H1 (cell line): ENCODE measurements at regions not wholly inside any gene's neighbourhood (a gene's known extent, or its start where the extent isn't known, plus 50 kb on each side); places are given as distances from the start of the nearest gene placed in this dataset.

Source experiments
- CTCF ChIA-PET: fragments of 300-600 bp; sonication (Branson Sonifier 250); formaldehyde crosslinking; loops from one replicate; lab custom pipeline; 2021; ENCODE audit not compliant: partially characterized antibody; lab: Charles Lee
- POLR2A ChIA-PET: fragments of 300-600 bp; sonication (Branson Sonifier 250); formaldehyde crosslinking; loops from one replicate; lab custom pipeline; 2021; ENCODE audit warnings: inconsistent platforms; ENCODE audit not compliant: partially characterized antibody; lab: Charles Lee
- DNase-seq, 2 experiments: peaks; one replicate each; pipeline versions ENCODE4 v3.0.0 to v3.0.0-alpha.2; 2010 to 2022; ENCODE audit warnings: low spot score in 2 of 2, low read depth in 1 of 2, mixed read lengths in 1 of 2
- FAIRE-seq: peaks from 2 replicates; lab custom pipeline; 2011; peaks lifted over from hg19 to GRCh38; lab: Jason Lieb, UNC
- H2AFZ ChIP-seq: 2 replicates; pipeline ENCODE4 v1.8.1; 2012; ENCODE audit warnings: low read length, inconsistent platforms
- H2AK5ac ChIP-seq: 2 replicates; pipeline ENCODE4 v1.6.1; 2013; ENCODE audit warnings: low read depth, low read length
- H2BK120ac ChIP-seq: replicated peaks from 2 replicates; pipeline ENCODE3; 2013; ENCODE audit warnings: low read depth, low read length, inconsistent platforms
- H2BK12ac ChIP-seq: 2 replicates; pipeline ENCODE4 v1.6.1; 2013; ENCODE audit warnings: low read depth, low read length
- H2BK15ac ChIP-seq: 2 replicates; pipeline ENCODE4 v1.6.1; 2013; ENCODE audit warnings: low read length
- H2BK20ac ChIP-seq: 2 replicates; pipeline ENCODE4 v1.6.1; 2013; ENCODE audit warnings: low read length
- H2BK5ac ChIP-seq: 2 replicates; pipeline ENCODE4 v1.6.1; 2013; ENCODE audit warnings: low read depth, low read length
- H3K14ac ChIP-seq: 2 replicates; pipeline ENCODE4 v1.6.1; 2013; ENCODE audit warnings: inconsistent platforms; ENCODE audit not compliant: insufficient read length
- H3K18ac ChIP-seq: 2 replicates; pipeline ENCODE4 v1.6.1; 2013; ENCODE audit warnings: low read length; ENCODE audit errors: extremely low read depth
- H3K23ac ChIP-seq: 2 replicates; pipeline ENCODE4 v1.6.1; 2013; ENCODE audit warnings: inconsistent platforms; ENCODE audit not compliant: insufficient read length
- H3K23me2 ChIP-seq: 2 replicates; pipeline ENCODE4 v1.6.1; 2013; ENCODE audit warnings: low read depth, low read length
- H3K27ac ChIP-seq: 2 replicates; pipeline ENCODE4 v1.6.1; 2011; ENCODE audit warnings: low read depth, low read length, inconsistent platforms
- H3K27me3 ChIP-seq, 4 experiments: replicated peaks in 1 of 4; 1 replicate in 1 of 4; 2 replicates in 3 of 4; pipeline versions ENCODE4 v1.6.1 to v1.8.1; 2011 to 2013; ENCODE audit warnings: low read length in 3 of 4, mild to moderate bottlenecking in 3 of 4, inconsistent platforms in 2 of 4, mixed read lengths in 2 of 4, moderate library complexity in 1 of 4; ENCODE audit not compliant: control insufficient read depth in 3 of 4, insufficient read depth in 3 of 4; ENCODE audit errors: extremely low read depth in 1 of 4
- H3K36me3 ChIP-seq, 4 experiments: 2 replicates each; pipeline versions ENCODE4 v1.6.1 to v1.8.1; 2011 to 2013; ENCODE audit warnings: mild to moderate bottlenecking in 4 of 4, low read length in 3 of 4, moderate library complexity in 2 of 4, control low read depth in 1 of 4, inconsistent platforms in 1 of 4; ENCODE audit not compliant: insufficient read depth in 4 of 4, control insufficient read depth in 2 of 4
- H3K4ac ChIP-seq: replicated peaks from 2 replicates; pipeline ENCODE3; 2013; ENCODE audit warnings: low read length, low read depth, mixed read lengths, inconsistent platforms; ENCODE audit not compliant: insufficient read length
- H3K4me1 ChIP-seq, 4 experiments: replicated peaks in 1 of 4; 1 replicate in 1 of 4; 2 replicates in 3 of 4; pipeline versions ENCODE4 v1.6.1 to v1.8.1; 2011 to 2013; ENCODE audit warnings: low read length in 3 of 4, inconsistent platforms in 2 of 4, mixed read lengths in 1 of 4; ENCODE audit not compliant: insufficient read depth in 4 of 4, control insufficient read depth in 3 of 4
- H3K4me2 ChIP-seq, 2 experiments: 2 replicates each; pipeline versions ENCODE4 v1.6.1 to v1.8.1; 2011 to 2013; ENCODE audit warnings: low read depth in 2 of 2, low read length in 2 of 2, control low read depth in 1 of 2, inconsistent platforms in 1 of 2, mild to moderate bottlenecking in 1 of 2; ENCODE audit not compliant: insufficient read depth in 1 of 2
- H3K4me3 ChIP-seq, 4 experiments: fragments of 200-600, 300-600 bp in 1 of 4; sonication (generic), shearing (Covaris generic), sonication (Bioruptor Twin) in 1 of 4; 2 replicates each; pipeline versions ENCODE4 v1.5.1 to v1.8.1; 2011 to 2016; ENCODE audit warnings: low read length in 4 of 4, low read depth in 3 of 4, control low read depth in 2 of 4, inconsistent platforms in 2 of 4, mild to moderate bottlenecking in 2 of 4, mixed read lengths in 1 of 4, moderate library complexity in 1 of 4; ENCODE audit not compliant: insufficient read depth in 2 of 4; ENCODE audit errors: extremely low read depth in 1 of 4
- H3K56ac ChIP-seq: replicated peaks from 2 replicates; pipeline ENCODE3; 2013; ENCODE audit warnings: low read depth, mild to moderate bottlenecking, mixed read lengths, low read length, inconsistent platforms; ENCODE audit not compliant: insufficient read length
- H3K79me1 ChIP-seq: 2 replicates; pipeline ENCODE4 v1.6.1; 2013; ENCODE audit warnings: low read depth, low read length, control low read depth
- H3K79me2 ChIP-seq, 2 experiments: 2 replicates each; pipeline versions ENCODE4 v1.6.1 to v1.8.1; 2012 to 2013; ENCODE audit warnings: low read length in 2 of 2, mild to moderate bottlenecking in 2 of 2, inconsistent platforms in 1 of 2; ENCODE audit not compliant: insufficient read depth in 2 of 2, control insufficient read depth in 1 of 2
- H3K9ac ChIP-seq, 4 experiments: replicated peaks in 1 of 4; 1 replicate in 1 of 4; 2 replicates in 3 of 4; pipeline versions ENCODE4 v1.6.1 to v1.8.1; 2011 to 2013; ENCODE audit warnings: low read depth in 3 of 4, low read length in 3 of 4, control low read depth in 2 of 4, mild to moderate bottlenecking in 2 of 4, moderate library complexity in 2 of 4, inconsistent platforms in 1 of 4; ENCODE audit errors: extremely low read depth in 1 of 4
- H3K9me3 ChIP-seq, 2 experiments: 2 replicates each; pipeline versions ENCODE4 v1.6.1 to v1.8.1; 2012 to 2013; ENCODE audit warnings: mild to moderate bottlenecking in 2 of 2, moderate library complexity in 2 of 2, control low read depth in 1 of 2, inconsistent platforms in 1 of 2, low read depth in 1 of 2, low read length in 1 of 2, mixed read lengths in 1 of 2; ENCODE audit not compliant: insufficient read depth in 2 of 2
- H4K20me1 ChIP-seq, 2 experiments: replicated peaks in 1 of 2; 2 replicates each; pipeline versions ENCODE3 to v1.8.1; 2011 to 2013; ENCODE audit warnings: inconsistent platforms in 2 of 2, low read length in 2 of 2, mild to moderate bottlenecking in 1 of 2; ENCODE audit not compliant: insufficient read depth in 2 of 2, control insufficient read depth in 1 of 2
- H4K5ac ChIP-seq: 2 replicates; pipeline ENCODE4 v1.6.1; 2013; ENCODE audit warnings: low read length, low read depth, mixed read lengths, inconsistent platforms; ENCODE audit not compliant: insufficient read length
- H4K8ac ChIP-seq: 2 replicates; pipeline ENCODE4 v1.8.0; 2013; ENCODE audit warnings: mild to moderate bottlenecking, moderate library complexity, low read length, inconsistent platforms; ENCODE audit not compliant: insufficient read depth; ENCODE audit errors: extremely low read depth
- H4K91ac ChIP-seq: replicated peaks from 2 replicates; pipeline ENCODE3; 2013; ENCODE audit warnings: low read length, mixed read lengths, inconsistent platforms; ENCODE audit not compliant: insufficient read length
- ATF3 ChIP-seq: IDR thresholded peaks from 2 replicates; pipeline ENCODE4 v1.6.1; 2011; ENCODE audit warnings: low read depth, mild to moderate bottlenecking, low read length; ENCODE audit not compliant: insufficient read depth
- BACH1 ChIP-seq: IDR thresholded peaks from 2 replicates; pipeline ENCODE4 v1.6.1; 2012; ENCODE audit warnings: low read length, improper control_type of control experiment
- CBX8 ChIP-seq: fragments of 300-800, 300-1000 bp; sonication (generic); IDR thresholded peaks from 2 replicates; pipeline ENCODE4 v1.7.1; 2016; ENCODE audit warnings: low read depth, low read length, borderline replicate concordance
- EP300 ChIP-seq, 2 experiments: IDR thresholded peaks; 1 replicate in 1 of 2; 2 replicates in 1 of 2; pipeline ENCODE4 v1.6.1; 2011 to 2012; ENCODE audit warnings: low read depth in 2 of 2, low read length in 2 of 2, mild to moderate bottlenecking in 2 of 2, borderline replicate concordance in 1 of 2, inconsistent platforms in 1 of 2, moderate library complexity in 1 of 2
- FOSL1 ChIP-seq: IDR thresholded peaks from 2 replicates; pipeline ENCODE4 v1.6.1; 2011; ENCODE audit warnings: mild to moderate bottlenecking, low read depth, low read length, moderate library complexity; ENCODE audit not compliant: insufficient read depth
- GTF2F1 ChIP-seq: IDR thresholded peaks from 2 replicates; pipeline ENCODE4 v1.6.1; 2012; ENCODE audit warnings: low read depth, low read length, improper control_type of control experiment, borderline replicate concordance
- KDM4A ChIP-seq: IDR thresholded peaks from one replicate; pipeline ENCODE4 v1.7.1; 2012; ENCODE audit warnings: low read depth, mild to moderate bottlenecking, moderate library complexity, low read length, inconsistent platforms; ENCODE audit not compliant: severe bottlenecking
- NRF1 ChIP-seq: IDR thresholded peaks from 2 replicates; pipeline ENCODE4 v1.6.1; 2011; ENCODE audit warnings: mild to moderate bottlenecking, low read depth, low read length, improper control_type of control experiment
- POLR2AphosphoS5 ChIP-seq: IDR thresholded peaks from 2 replicates; pipeline ENCODE4 v1.6.1; 2011; ENCODE audit warnings: low read depth, low read length
- POU5F1 ChIP-seq: IDR thresholded peaks from 2 replicates; pipeline ENCODE4 v1.6.1; 2011; ENCODE audit warnings: low read depth, mild to moderate bottlenecking, low read length, moderate library complexity
- SAP30 ChIP-seq: fragments of 300-600 bp; sonication (generic); IDR thresholded peaks from 2 replicates; pipeline ENCODE4 v1.7.1; 2012; ENCODE audit warnings: low read length, moderate library complexity, mild to moderate bottlenecking, inconsistent platforms; ENCODE audit not compliant: insufficient read depth, insufficient replicate concordance
- SP2 ChIP-seq: IDR thresholded peaks from 2 replicates; pipeline ENCODE4 v1.6.1; 2012; ENCODE audit warnings: mild to moderate bottlenecking, low read length, inconsistent platforms
- SUZ12 ChIP-seq: fragments of 200-600 bp; sonication (generic); IDR thresholded peaks from 2 replicates; pipeline ENCODE4 v1.6.1; 2012; ENCODE audit warnings: mild to moderate bottlenecking, inconsistent platforms, low read length, moderate library complexity, mixed read lengths
- WGBS, 2 experiments: shearing (Covaris generic) in 1 of 2; methylation state at CpG; one replicate each; pipeline versions ENCODE4 v1.1.6 to v1.1.7; 2013 to 2015; ENCODE audit warnings: low lambda C conversion rate in 2 of 2, mixed read lengths in 2 of 2, inconsistent platforms in 1 of 2, low coverage in 1 of 2, missing lambda C conversion rate in 1 of 2; ENCODE audit not compliant: insufficient replicate concordance in 2 of 2, insufficient coverage in 1 of 2, insufficient read length in 1 of 2; ENCODE audit errors: extremely low coverage in 1 of 2, missing lambda C conversion rate in 1 of 2; 5-methylcytosine and 5-hydroxymethylcytosine counted together
- TF ChIP-seq, protein P1 (sequence below): IDR thresholded peaks from 2 replicates; pipeline ENCODE4 v1.6.1; 2012; ENCODE audit warnings: inconsistent platforms

DNA sequence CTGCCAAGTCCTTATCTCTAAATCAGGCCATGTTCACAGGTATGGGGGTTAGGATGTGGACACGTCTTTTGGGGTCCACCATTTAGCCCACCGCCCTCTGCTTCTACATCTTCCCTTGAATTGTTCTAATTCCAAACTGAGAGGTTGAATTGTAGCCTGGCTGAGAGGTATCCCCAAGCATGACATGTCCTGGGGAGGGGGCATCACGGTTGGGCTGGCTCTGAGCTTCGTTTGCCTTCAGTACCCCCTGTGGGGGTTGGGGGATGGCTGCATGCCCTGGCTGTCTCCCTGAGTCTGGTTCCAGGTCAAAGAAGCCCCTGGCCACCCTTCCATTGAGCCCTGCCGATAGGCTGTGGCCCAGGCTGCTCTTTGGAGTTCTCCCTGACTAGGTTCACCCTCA lies 204.6 kb downstream of the GLRX3 start:
- Histone ChIP-seq H3K9me3 (no peaks in the 10 kb centered on the region), H2BK5ac (no peak overlapping the region), H4K5ac (no peak overlapping the region), H2BK12ac (no peak overlapping the region), H3K79me1 (no peaks in the 10 kb centered on the region), H2AFZ (no peak overlapping the region), H3K4ac (no peak overlapping the region), H3K79me2 (no peaks in the 10 kb centered on the region), H3K56ac (no peak overlapping the region), H3K14ac (no peak overlapping the region), H2BK15ac (no peak overlapping the region), H3K27ac (no peak overlapping the region), H3K9ac (no peak overlapping the region), H4K20me1 (no peaks in the 10 kb centered on the region), H2BK20ac (no peak overlapping the region), H2AK5ac (no peak overlapping the region), H4K91ac (no peak overlapping the region), H4K8ac (no peak overlapping the region), H3K36me3 (no peaks in the 10 kb centered on the region), H3K4me1 (no peaks in the 10 kb centered on the region), H3K4me2 (no peak overlapping the region), H3K18ac (no peak overlapping the region), H2BK120ac (no peak overlapping the region), H3K27me3 (no peaks in the 10 kb centered on the region), H3K23me2 (no peaks in the 10 kb centered on the region), H3K23ac (no peak overlapping the region), H3K4me3 (no peak overlapping the region)
- ChIA-PET CTCF (interaction anchor here (0.6 to 2.6 kb wide), 21 partner anchors 10 to 267 kb away, joined by 3 to 9 read pairs (median 4); no protein-coding TSS in a partner anchor), POLR2A (no interaction called here)
- DNase-seq (no peak), FAIRE-seq (no peak)
- 80% methylated on average over 5 of the region's 5 CpGs; no CpG with 5 or more reads in 1 of the 2 experiments for WGBS, 2 experiments
- TF ChIP-seq, protein P1, sequence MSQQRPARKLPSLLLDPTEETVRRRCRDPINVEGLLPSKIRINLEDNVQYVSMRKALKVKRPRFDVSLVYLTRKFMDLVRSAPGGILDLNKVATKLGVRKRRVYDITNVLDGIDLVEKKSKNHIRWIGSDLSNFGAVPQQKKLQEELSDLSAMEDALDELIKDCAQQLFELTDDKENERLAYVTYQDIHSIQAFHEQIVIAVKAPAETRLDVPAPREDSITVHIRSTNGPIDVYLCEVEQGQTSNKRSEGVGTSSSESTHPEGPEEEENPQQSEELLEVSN: no peak
- TF ChIP-seq BACH1: no peak
- TF ChIP-seq SP2: no peak
- no peak for TF ChIP-seq CBX8
- no peak for TF ChIP-seq POU5F1
- TF ChIP-seq SUZ12: no peak
- no peak for TF ChIP-seq GTF2F1
- TF ChIP-seq EP300 (IDR thresholded peaks at IDR 0.05; ENCODE audit: borderline replicate concordance in 1 of 2, low read depth in 2 of 2, low read length in 2 of 2): no peak
- TF ChIP-seq NRF1: no peak
- TF ChIP-seq FOSL1: no peak
- TF ChIP-seq KDM4A: no peak
- TF ChIP-seq SAP30: no peak
- TF ChIP-seq ATF3: no peak
- no peak for TF ChIP-seq POLR2AphosphoS5
